ENCODE measurements at regions not wholly inside any gene's neighbourhood (a gene's known extent, or its start where the extent isn't known, plus 50 kb on each side); places are given as distances from the start of the nearest gene placed in this dataset.

DNA sequence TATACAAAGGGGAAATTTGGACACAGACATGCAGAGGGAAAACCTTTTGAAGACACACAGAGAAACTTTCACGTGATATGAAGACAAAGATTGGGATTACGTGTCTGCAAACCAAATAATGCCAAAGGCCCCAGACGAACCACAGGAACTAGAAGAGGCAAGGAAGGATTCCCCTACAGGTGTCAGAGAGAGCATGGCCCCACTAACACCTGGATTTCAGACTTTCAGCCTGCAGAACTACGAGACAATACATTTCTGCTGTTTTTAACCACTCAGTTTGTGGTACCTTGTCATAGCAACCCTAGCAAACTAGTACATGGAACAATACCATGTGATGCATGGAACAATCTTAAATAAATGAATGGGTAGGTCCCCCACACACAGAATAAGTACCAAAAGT is 341.0 kb downstream of the HDGFL1 start:
- POLR2A ChIA-PET: no interaction called here

GRCh38 chr6:22913612-22914011 is 344.2 kb downstream of the HDGFL1 start:
- ChIA-PET POLR2A (no interaction called here), CTCF (no interaction called here), RAD21 (ENCODE audit: low non-redundant PET in 1 of 2, low total read pairs in 2 of 2, uncharacterized antibody in 2 of 2, unreplicated experiment in 2 of 2) (no interaction called here)
- Histone ChIP-seq H2AFZ (ENCODE audit: low read depth, low read length, poor library complexity, severe bottlenecking) (no peak overlapping the region), H4K20me1 (ENCODE audit: insufficient read depth) (no peaks in the 10 kb centered on the region), H3K36me3 (ENCODE audit: control insufficient read depth in 1 of 2, insufficient read depth in 2 of 2, low read length in 2 of 2) (no peaks in the 10 kb centered on the region), H3K4me3 (replicated peaks in 1 of 2; ENCODE audit: low read depth in 1 of 2, low read length in 2 of 2) (no peak overlapping the region), H3K9me2 (ENCODE audit: insufficient read depth) (no peaks in the 10 kb centered on the region), H3K4me1 (ENCODE audit: control insufficient read depth in 1 of 2, insufficient read depth in 2 of 2, low read length in 2 of 2) (no peaks in the 10 kb centered on the region), H3K9me3 (ENCODE audit: control insufficient read depth in 1 of 2, insufficient read depth in 1 of 2, low read depth in 1 of 2, low read length in 2 of 2) (no peaks in the 10 kb centered on the region), H3K4me2 (ENCODE audit: low read length) (no peak overlapping the region), H3K9ac (ENCODE audit: low read length) (no peak overlapping the region), H3K79me2 (ENCODE audit: insufficient read depth, low read length) (no peaks in the 10 kb centered on the region), H3K27ac (ENCODE audit: low read depth, low read length) (no peak overlapping the region), H3K27me3 (ENCODE audit: insufficient read depth, low read length) (no peaks in the 10 kb centered on the region)
- intact Hi-C loops (cut with micrococcal nuclease): no loop called here
- TF ChIP-seq EZH2 (IDR thresholded peaks at IDR 0.05): no peak
- TF ChIP-seq, protein P1, sequence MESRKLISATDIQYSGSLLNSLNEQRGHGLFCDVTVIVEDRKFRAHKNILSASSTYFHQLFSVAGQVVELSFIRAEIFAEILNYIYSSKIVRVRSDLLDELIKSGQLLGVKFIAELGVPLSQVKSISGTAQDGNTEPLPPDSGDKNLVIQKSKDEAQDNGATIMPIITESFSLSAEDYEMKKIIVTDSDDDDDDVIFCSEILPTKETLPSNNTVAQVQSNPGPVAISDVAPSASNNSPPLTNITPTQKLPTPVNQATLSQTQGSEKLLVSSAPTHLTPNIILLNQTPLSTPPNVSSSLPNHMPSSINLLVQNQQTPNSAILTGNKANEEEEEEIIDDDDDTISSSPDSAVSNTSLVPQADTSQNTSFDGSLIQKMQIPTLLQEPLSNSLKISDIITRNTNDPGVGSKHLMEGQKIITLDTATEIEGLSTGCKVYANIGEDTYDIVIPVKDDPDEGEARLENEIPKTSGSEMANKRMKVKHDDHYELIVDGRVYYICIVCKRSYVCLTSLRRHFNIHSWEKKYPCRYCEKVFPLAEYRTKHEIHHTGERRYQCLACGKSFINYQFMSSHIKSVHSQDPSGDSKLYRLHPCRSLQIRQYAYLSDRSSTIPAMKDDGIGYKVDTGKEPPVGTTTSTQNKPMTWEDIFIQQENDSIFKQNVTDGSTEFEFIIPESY (IDR thresholded peaks at IDR 0.05; ENCODE audit: extremely low read depth, insufficient replicate concordance, low read length): no peak
- ATAC-seq (no peak), DNase-seq (ENCODE audit: low read depth, low spot score) (no peak)
- no TSS peak for BruUV-seq (replicated peaks)

More for the DNA sequence above, 341.0 kb downstream of the HDGFL1 start:
- ATAC-seq (no peak), DNase-seq (ENCODE audit: low read depth, low spot score) (no peak)
- H2AFZ ChIP-seq (ENCODE audit: low read depth, low read length, poor library complexity, severe bottlenecking): no peak overlapping the region
- intact Hi-C loops (cut with micrococcal nuclease): no loop called here
- BruUV-seq (replicated peaks): no TSS peak
- no peaks in the 10 kb centered on the region for H3K9me3 ChIP-seq (ENCODE audit: control insufficient read depth in 1 of 2, insufficient read depth in 1 of 2, low read depth in 1 of 2, low read length in 2 of 2)
- no peaks in the 10 kb centered on the region for H3K79me2 ChIP-seq (ENCODE audit: insufficient read depth, low read length)
- CTCF ChIA-PET: no interaction called here
- no peaks in the 10 kb centered on the region for H3K9me2 ChIP-seq (ENCODE audit: insufficient read depth)
- H3K4me3 ChIP-seq (replicated peaks in 1 of 2; ENCODE audit: low read depth in 1 of 2, low read length in 2 of 2): no peak overlapping the region
- no peak overlapping the region for H3K9ac ChIP-seq (ENCODE audit: low read length)
- H3K27ac ChIP-seq (ENCODE audit: low read depth, low read length): no peak overlapping the region
- no peaks in the 10 kb centered on the region for H3K4me1 ChIP-seq (ENCODE audit: control insufficient read depth in 1 of 2, insufficient read depth in 2 of 2, low read length in 2 of 2)
- H3K27me3 ChIP-seq (ENCODE audit: insufficient read depth, low read length): no peaks in the 10 kb centered on the region
- H4K20me1 ChIP-seq (ENCODE audit: insufficient read depth): no peaks in the 10 kb centered on the region
- no peaks in the 10 kb centered on the region for H3K36me3 ChIP-seq (ENCODE audit: control insufficient read depth in 1 of 2, insufficient read depth in 2 of 2, low read length in 2 of 2)
- H3K4me2 ChIP-seq (ENCODE audit: low read length): no peak overlapping the region
- RAD21 ChIA-PET (ENCODE audit: low non-redundant PET in 1 of 2, low total read pairs in 2 of 2, uncharacterized antibody in 2 of 2, unreplicated experiment in 2 of 2): no interaction called here
- TF ChIP-seq ZNF274 (IDR thresholded peaks at IDR 0.05; ENCODE audit: low read depth, low read length) (no peak), RAD21 (IDR thresholded peaks at IDR 0.05; ENCODE audit: low read depth) (no peak)
